HG02981 (cell line): ENCODE measurements at regions not wholly inside any gene's neighbourhood (a gene's known extent, or its start where the extent isn't known, plus 50 kb on each side); places are given as distances from the start of the nearest gene placed in this dataset.
"Not testable (repeated sequence)": the region's sequence is repeated elsewhere in the genome, so short reads cannot be mapped to it uniquely, and the experiment has no call there.

Experiments
- ATAC-seq: cut with Tn5 transposase; IDR thresholded peaks from one replicate; pipeline ENCODE4 v1.9.1; 2021; ENCODE audit warnings: mild to moderate bottlenecking, moderate library complexity; ENCODE audit not compliant: unreplicated experiment

DNA sequence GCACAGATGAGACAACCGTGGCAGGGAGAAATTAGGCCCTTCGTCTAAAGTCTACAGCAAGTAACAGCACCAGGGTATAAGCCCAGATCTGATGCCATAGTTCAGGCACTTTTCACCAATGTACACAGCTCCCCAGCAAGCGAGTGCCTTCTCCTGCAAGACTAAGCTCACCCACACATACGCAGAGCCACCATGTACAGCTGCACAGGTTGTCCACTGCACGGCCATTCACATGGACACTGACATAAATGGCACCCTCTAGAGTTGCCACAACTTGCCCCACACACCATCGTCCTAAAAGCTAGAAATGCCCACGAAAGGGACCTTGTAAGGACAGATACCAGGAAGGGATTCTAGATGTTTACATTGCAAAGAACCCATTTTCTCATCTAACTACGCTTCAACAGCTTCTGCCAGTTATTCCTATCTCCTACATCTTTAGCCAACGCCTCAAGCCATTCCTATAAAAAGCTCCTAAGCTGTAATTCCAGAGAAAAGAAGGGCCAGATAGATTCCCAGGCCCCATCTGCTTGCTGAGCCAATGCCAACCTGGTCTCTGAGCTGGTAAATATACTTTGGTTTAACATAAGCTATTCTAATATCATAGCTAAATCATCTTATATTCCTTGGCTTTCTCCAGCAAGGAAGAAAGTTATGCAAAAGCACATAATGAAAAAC lies 174.0 kb upstream of the KAZN start:
- no peak for ATAC-seq

DNA sequence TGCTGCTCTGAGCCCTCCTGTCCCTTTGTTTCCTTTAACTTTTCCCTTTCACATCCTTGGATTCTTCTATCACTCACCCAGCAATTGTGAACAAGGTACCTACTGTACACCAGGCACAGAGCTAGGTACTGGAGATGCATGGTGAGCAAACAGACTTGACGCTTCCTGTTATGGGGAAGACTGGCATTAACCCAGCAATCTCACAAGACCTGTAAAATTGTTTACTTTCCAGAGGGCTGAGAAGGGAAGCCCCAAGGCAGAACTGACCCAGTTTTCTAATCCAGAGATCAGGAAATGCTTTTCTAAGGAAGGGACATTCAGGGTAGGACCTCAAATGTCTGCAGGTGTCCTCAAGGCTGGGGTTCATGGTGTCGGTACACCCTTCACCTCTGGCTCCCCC lies 171.6 kb upstream of the KAZN start:
- ATAC-seq, result no peak

DNA sequence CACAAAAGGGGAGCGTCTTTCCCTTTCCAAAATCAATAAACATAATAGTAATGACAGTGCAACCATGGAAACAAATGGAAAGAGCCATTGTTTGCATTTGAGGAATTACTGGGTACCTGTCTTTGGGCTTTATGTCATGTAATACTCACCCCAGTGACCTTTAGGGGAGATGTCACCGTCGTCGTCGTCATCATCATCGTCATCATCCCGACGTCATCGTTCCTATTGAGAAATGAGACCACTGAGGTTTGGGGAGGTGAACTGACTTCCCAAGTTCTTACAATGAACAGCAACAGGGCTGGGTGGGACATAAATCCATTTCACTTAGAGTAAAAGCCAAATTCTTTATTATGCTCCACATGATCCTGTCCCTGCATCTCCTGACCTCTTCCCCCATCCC lies 168.9 kb upstream of the KAZN start:
- ATAC-seq, result no peak

DNA sequence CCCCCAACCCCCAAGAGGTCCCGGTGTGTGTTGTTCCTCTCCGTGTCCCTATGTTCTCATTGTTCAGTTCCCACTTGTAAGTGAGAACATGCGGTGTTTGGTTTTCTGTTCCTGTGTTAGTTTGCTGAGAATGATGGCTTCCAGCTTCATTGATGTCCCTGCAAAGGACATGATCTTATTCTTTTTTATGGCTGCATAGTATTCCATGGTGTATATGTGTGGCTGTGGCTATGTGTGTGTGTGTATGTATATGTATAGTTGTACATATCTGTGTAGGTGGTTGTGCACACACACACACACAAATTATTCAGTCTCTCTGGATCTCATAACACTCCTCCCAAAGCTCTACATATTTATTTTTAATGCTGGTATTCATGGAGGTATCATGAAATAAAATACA lies 165.8 kb upstream of the KAZN start:
- ATAC-seq, result not testable (repeated sequence)

DNA sequence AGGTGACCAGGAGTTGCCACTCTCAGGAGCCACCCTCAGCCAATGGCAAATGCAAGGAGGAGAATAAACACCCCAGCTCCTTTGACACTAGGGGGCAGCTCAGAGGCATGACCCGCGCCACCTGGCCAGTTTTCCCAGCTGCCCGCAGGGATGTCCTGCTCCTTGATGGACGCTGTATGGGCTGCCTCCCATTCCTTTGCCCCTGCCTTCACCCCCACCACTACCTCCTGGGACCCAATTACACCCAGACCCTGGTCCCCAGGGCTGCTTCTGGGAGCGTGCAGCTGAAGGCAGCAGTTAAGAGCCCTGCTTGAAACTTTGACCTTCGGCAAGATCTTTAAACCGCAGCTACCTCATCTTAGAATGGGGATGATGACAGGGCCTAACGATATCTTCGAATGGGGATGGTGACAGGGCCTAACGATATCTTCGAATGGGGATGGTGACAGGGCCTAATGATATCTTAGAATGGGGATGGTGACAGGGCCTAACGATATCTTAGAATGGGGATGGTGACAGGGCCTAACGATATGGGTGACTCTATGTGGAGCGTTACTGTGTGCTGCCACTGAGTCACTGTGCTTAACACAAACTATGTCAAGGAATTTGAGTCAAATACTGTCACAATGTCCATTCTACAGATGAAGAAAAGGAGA lies 163.0 kb upstream of the KAZN start:
- ATAC-seq, result no peak

DNA sequence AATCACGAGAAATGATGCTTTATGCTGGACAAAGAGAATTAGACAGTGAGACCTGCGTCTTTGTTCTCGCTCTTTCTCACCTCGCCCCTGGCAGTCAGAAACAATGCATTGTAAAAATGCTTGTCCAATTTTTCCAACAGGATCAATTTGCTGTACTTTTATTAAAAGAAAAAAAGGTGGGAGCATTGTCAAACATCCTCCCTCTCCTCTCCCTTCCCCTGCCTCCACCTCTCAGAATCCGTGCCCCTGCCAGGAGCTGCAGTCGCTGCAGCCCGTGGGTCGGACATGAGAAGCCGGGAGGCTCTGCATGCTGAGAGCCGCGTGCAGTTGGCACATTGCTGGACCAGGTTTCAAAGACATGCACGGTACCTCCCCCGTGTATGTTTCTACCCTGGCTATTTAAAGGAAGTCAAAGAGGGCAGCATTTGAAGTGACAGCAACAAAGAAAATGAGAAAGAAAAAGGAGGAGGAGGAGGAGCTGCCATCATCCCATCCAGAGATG lies 161.0 kb upstream of the KAZN start:
- no peak for ATAC-seq

DNA sequence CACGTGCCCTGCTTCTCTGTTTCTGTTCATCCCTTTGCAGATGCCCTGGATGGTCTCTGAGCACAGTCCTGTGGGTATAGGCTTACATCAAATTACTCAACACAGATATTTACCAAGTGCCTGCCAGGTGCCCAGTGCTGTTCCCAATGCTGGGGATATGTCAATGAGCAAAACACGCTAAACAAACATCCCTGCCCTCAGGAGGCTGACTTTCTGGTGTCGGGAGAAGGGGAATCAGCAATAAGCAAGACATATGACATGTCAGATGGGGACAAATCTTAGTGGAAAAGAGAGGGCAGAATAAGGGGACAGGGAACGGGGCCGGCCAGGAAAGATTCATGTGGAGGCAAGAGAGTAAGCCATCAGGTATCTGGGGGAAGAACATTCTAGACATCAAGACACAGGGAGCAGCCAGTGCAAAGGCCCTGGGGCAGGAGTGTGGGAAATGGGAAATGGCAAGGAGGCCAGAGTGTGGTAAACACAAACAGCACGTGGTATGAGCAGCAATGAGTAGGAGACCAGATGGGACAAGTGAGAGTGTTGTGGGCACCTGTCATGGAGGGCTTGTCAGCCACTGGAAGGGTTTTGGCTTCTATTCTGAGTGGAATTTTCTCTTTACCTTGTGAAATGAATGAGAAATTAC lies 160.2 kb upstream of the KAZN start:
- no peak for ATAC-seq

DNA sequence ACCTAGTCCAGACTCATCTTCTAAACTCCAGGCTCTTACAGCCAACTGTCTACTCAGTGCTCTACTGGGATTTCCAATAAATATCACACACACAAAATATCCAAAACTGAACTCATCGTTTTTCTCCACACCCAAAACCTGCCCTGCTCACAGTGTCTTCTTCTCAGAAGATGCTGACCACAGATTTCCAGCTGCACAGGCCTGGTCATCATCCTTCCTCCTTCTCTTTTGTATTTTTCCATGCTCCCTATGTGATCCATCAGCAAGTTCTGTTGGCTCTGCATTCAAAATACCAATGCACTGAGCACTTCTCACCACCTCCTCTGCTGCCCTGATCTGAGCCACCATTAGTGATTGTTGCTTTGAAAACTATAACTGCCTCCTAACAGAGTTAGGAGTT lies 159.5 kb upstream of the KAZN start:
- ATAC-seq, result no peak

DNA sequence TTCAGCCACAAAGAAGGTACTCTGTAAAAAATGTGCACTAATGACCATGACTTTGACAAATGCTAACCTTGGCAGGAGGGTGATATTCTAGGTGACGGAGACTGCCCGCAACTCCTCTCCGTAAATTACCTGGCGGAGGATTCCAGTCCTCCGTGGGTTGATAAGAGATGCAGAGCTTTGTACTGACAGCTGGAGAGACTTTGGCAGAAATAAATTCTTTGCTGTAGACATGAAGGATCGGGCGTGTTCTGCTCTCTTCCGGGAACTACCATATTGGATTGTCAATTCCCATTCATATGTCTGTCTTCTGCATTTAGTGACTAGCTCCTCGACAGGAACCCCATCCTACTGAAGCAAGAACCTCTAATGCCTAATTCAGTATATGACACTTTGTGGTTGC lies 158.3 kb upstream of the KAZN start:
- ATAC-seq, result no peak

DNA sequence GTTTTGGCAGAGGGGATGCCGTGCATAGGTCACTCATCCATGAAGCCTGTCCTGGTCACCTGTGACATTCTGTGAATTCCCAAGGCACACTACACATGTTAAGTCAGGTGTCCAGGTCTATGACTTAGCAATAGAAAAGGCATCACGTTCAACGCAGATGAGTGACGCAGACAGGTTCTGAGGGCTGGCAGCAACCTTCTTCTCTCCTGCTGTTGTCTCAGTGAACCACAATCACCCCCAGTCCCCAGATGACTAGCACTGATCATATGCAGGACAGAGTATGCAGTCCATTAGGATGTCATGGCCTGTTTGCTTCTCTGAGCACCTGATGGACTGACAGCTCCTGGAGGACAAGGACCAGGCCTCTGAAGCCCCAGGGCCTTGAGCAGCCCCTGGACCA lies 157.8 kb upstream of the KAZN start:
- ATAC-seq, result no peak

DNA sequence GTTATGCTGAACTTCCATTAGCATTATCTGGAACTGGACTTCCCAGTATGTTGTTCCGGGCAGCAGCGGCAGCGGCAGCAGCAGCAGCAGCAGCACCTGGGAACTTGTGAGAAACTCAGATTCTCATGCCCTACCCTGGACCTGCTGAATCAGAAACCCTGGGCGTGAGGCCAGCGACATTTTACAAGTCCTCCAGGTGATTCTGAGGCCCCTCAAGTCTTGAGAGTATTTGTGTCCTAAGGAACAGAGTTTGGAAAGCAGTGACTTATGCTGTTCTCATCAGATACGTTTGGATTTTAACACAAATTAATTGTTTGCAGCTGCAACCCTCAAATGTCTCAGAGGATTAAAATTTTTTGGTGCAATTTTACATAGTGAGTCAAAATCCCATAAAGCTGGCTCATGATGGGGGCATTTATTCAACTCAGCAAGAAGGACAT lies 157.2 kb upstream of the KAZN start:
- ATAC-seq, result no peak

DNA sequence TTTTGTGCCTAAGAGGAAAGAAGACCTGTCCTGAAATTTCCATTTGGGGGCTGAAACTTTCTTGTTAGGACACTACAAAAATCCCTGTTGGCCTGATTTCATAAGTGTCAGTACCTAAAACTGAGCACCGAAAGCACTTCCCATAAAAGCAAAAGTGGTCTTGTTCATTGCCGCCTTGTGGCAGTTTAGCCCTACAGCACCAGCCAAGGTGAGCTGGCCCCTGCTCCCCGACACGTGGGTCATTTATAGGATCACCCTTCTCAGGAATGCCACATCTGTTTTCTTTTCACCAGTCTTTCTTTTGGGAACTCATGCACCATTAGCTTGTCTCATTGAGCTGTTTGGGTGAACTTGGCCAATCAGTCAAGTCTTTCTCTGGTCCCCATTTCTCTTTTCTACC lies 155.8 kb upstream of the KAZN start:
- no peak for ATAC-seq

DNA sequence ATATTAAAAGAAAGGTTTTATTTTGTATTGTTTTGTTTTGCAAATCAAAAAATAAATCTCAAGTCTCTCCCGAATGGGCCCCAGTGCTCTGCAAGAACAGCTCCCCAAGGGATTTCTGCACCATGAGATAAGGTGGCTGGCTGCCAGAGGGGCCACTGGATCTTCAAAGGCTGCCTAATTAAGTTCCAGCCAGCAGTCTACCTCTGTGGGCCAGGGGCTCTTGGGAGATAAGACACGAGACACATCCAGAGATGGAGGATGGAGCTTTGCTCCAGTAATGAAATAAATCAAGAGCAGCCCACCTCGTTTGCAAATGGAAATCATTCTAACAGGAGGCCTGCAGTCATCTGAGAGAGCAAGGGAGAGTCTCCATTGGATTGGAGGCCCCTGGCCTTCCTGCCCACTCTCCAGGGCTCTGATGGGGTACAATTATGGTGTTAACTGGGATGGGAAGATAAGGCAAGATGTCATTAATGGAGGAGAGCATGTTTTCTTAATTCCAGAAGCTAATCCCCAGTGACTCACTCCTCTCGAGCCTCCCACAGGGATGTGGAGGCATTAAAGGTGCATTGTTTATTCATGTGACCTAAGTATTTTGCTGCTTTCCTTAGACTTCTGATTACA lies 155.2 kb upstream of the KAZN start:
- ATAC-seq, result no peak

DNA sequence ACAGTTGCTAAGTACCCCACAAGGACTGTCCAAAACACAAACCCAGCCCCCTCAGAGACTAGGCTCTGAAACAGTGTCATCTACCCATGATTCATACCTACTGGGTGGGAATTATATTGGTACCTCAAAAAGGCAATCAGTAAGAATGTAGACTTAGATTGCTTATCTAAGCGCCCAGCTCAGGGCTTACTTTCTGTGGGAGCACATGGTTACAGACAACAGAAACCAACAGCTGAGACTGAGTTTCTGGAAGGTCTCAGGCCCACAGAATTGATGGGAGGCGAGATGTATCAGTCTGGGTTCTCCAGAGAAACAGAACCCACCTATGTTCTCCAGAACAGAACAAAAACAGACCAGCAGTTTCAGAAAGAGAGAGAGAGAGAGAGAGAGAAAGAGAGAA lies 147.3 kb upstream of the KAZN start:
- ATAC-seq, result no peak

DNA sequence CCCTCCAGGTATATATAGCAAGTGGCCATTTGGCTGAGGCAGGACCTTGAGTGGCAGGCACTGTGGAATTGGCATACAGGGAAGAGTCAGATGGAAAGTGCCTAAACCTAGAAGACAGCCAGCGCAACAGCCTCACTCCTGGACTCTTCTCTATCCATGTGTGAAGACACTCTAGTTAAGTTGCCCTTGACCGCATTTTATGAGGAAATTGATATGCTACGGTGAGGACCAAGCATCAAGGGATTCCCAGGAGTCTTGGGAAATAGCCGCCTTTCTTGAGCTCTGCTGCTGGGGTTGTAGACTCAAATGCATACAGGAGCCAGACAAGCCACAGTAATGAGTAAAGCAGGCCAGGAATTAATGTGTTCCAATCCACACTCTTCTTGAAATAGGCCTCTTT lies 145.9 kb upstream of the KAZN start:
- no peak for ATAC-seq

DNA sequence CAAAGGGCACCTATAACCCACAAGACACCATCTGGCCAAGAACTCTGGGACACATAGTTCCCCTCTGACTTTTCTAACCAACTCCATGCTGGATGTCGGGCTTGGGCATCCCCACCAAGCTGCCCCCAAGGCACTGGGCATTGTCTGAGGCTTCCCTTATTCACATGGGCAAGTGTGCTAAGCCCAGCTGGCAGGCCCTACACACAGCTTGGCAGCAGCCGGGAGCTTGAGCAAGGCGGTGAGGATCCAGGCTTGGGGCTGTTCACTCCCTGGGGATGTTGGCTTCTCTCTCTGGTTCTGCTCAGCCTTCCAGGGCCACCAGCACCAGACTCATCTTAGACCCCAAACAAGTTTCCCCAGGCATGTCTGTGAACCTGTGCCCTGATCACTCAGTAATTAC lies 138.3 kb upstream of the KAZN start:
- ATAC-seq, result no peak

DNA sequence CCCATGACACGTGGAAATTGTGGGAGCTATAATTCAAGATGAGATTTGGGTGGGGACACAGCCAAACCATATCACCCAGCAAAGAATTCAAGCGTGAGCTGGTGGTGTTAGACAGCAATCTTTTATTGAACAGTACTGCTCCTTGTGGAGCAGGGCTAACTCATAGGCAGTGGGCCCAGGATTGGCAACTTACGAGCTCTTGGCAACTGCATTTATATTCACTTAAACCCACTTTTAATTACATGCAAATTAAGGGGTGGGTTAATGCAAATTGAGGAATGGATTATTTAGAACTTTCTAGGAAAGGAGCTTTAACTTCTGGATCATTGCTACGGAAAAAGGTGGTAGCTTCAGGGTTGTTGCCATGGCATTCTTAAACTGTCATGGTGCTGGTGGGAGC lies 135.6 kb upstream of the KAZN start:
- no peak for ATAC-seq

DNA sequence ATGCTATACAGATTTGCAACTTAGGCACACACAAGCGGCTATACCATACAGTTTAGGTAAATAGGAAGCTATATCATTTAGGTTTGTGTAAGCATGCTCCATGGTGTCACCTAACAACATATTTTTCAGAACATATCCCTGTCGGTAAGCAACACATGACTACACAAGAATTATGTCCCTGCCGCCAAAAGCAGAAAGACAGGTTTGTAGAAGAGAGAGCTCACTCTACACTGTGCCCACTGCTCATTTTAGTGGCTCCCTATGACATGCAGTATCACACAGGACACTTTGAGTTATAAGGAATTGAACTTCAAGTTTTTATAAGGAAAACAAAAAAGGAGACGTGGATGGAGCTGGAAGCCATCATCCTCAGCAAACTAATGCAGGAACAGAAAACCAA lies 132.5 kb upstream of the KAZN start:
- ATAC-seq, result no peak

DNA sequence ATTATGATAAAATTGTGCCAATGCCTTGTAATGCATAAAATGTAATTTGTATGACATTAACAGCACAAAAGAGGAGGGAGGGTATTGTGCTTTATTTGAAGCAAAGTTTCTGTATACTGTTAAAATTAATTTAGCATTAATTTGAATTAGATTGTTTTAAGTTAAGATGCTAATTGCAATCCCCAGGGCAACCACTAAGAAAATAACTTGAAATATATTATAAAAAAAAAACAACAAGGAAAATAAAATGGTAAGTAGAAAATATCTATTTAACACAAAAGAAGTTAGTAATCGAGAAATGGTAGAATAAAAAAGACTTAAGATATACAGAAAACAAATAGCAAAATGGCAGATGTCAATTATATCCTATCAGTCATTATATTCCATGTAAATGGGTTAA lies 131.4 kb upstream of the KAZN start:
- ATAC-seq, result no peak

DNA sequence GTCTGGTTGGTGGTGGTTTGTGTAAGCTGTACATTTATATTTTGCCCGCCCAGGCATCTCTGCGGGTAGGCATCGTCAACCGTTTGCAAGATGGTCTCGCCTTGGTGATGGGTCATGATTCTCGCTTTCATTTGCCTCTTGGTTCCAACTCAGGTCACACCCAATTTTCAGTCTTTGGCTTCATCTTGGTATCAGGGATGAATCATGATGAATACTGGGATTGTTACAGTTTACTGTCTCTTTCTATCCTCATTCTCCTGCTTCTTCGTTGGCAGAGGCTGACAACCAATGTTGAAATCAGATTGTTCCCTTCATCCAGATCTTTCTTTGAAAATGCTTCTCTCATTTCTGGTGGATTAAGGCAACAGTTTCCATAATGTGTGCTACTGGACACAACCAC lies 129.7 kb upstream of the KAZN start:
- no peak for ATAC-seq

DNA sequence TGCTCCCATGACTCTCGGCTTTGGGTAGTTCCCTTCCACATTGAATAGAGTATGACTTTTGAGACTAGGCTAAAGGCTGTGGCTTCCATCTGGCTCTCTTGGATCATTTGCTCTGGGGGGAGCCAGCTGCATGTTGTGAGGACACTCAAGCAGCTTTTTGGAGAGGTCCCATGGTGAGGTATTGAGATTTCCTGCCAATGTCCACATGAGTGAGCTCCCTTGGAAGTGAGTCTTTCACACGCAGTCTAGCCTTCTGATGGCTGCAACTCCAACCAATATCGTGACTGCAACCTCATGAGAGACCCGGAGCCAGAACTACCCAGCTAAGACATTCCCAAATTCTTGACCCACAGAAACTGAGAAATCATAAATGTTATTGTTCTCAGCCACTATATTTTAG lies 127.7 kb upstream of the KAZN start:
- no peak for ATAC-seq

DNA sequence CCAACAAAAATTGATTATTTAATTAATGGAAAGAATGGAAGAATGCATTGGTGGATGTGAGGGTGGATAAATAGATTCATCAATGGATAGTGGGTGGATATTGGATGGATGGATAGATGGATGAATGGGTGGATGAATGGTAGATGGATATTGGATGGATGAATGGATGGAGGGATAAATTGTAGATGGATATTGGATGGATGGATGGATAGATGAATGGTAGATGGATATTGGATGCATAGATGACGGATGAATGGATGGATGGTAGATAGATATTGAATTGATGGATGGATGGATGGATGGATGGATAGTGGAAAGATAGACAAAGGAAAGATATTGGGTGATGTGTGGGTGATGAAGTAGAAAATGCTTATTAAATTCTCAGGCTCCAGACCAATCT lies 123.6 kb upstream of the KAZN start:
- ATAC-seq, result no peak
